ENCODE measurements at regions not wholly inside any gene's neighbourhood (a gene's known extent, or its start where the extent isn't known, plus 50 kb on each side); places are given as distances from the start of the nearest gene placed in this dataset.

DNA sequence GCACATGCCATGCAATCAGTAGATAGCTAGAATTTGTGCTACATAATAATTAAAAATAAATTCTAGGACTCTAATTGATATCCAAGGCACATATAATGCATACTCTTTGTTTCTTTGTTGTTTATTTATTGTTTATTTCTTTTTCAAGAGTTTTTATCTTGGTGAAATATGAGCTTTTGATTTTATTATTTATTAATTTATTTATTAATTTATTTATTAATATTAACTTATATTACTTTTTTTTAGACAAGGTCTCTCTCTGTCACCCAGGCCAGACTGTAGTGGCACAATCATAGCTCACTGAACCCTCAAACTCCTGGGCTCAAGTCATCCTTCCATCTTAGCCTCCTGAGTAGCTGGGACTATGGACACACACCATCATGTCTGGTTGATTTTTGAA, 519.9 kb downstream of the HAO1 start:
- TF ChIP-seq, protein P1, sequence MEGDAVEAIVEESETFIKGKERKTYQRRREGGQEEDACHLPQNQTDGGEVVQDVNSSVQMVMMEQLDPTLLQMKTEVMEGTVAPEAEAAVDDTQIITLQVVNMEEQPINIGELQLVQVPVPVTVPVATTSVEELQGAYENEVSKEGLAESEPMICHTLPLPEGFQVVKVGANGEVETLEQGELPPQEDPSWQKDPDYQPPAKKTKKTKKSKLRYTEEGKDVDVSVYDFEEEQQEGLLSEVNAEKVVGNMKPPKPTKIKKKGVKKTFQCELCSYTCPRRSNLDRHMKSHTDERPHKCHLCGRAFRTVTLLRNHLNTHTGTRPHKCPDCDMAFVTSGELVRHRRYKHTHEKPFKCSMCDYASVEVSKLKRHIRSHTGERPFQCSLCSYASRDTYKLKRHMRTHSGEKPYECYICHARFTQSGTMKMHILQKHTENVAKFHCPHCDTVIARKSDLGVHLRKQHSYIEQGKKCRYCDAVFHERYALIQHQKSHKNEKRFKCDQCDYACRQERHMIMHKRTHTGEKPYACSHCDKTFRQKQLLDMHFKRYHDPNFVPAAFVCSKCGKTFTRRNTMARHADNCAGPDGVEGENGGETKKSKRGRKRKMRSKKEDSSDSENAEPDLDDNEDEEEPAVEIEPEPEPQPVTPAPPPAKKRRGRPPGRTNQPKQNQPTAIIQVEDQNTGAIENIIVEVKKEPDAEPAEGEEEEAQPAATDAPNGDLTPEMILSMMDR (conservative IDR thresholded peaks at IDR 0.05; ENCODE audit: low read length), result no peak
- no peak for TF ChIP-seq EZH2phosphoT487 (IDR thresholded peaks at IDR 0.05; ENCODE audit: borderline replicate concordance)
